Activated naive CD4-positive, alpha-beta T cell treated with anti-CD3 and anti-CD28 coated beads, Interleukin-2, amount 50 U/mL, for 24 hours (primary cell): ENCODE measurements at regions not wholly inside any gene's neighbourhood (a gene's known extent, or its start where the extent isn't known, plus 50 kb on each side); places are given as distances from the start of the nearest gene placed in this dataset.
"Not testable (repeated sequence)": the region's sequence is repeated elsewhere in the genome, so short reads cannot be mapped to it uniquely, and the experiment has no call there.

Source experiments
- H3K27ac Mint-ChIP-seq: one replicate; pipeline ENCODE4 v1.8.0; 2021; ENCODE audit warnings: mild to moderate bottlenecking, mixed read lengths
- H3K27me3 Mint-ChIP-seq: one replicate; pipeline ENCODE4 v1.8.0; 2021; ENCODE audit warnings: mixed read lengths
- H3K36me3 Mint-ChIP-seq: one replicate; pipeline ENCODE4 v1.8.0; 2021; ENCODE audit warnings: mixed read lengths
- H3K4me1 Mint-ChIP-seq: one replicate; pipeline ENCODE4 v1.8.0; 2021; ENCODE audit warnings: mixed read lengths
- H3K4me3 Mint-ChIP-seq: one replicate; pipeline ENCODE4 v1.8.0; 2021; ENCODE audit warnings: mild to moderate bottlenecking, mixed read lengths
- H3K9me3 Mint-ChIP-seq: one replicate; pipeline ENCODE4 v1.8.0; 2021; ENCODE audit warnings: mixed read lengths

- Mint-ChIP-seq H3K9me3 (peaks cover 19% of the 10 kb centered on the region), H3K36me3 (peaks cover under 1% of the 10 kb centered on the region), H3K27me3 (no peaks in the 10 kb centered on the region), H3K4me3 (no peak overlapping the region), H3K27ac (no peak overlapping the region), H3K4me1 (no peaks in the 10 kb centered on the region)
Observed at GRCh38 chr3:26091626-26092025, 301.7 kb downstream of the OXSM start.

DNA sequence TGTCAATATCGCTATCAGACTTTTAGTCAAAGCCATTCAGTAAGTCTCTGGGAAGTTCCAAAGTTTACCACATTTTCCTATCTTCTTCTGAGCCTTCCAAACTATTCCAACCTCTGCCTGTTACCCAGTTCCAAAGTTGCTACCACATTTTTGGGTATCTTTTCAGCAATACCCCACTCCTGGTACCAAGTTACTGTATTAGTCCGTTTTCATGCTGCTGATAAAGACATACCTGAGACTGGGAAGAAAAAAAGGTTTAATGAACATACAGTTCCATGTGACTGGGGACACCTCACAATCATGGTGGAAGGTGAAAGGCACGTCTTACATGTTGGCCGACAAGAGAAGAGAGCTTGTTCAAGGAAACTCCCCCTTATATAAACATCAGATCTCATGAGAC lies 307.2 kb downstream of the OXSM start:
- H3K27me3 Mint-ChIP-seq, H3K27ac Mint-ChIP-seq, H3K4me3 Mint-ChIP-seq, H3K36me3 Mint-ChIP-seq, H3K4me1 Mint-ChIP-seq: not testable (repeated sequence)
- peaks cover 13% of the 10 kb centered on the region for H3K9me3 Mint-ChIP-seq

DNA sequence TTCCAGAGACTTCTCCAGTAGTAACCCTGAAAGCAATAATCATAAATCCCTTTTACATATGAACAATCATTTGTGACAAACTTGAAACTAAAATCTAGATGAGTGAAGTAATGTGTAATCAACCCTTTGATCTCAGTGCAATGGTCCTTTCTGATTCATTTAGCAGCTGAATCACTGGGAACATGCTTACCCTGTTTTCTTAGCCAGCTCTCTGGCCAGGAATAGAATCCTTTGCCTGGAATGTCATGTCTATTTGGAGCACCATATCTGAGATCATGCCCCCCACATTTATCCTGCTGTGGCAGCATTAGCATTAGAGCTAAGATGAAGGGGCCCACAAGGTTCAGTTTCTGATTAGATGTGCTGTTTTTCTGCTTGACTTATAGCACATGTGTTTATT lies 309.8 kb downstream of the OXSM start:
- Mint-ChIP-seq H3K4me1 (no peaks in the 10 kb centered on the region), H3K9me3 (peaks cover 13% of the 10 kb centered on the region), H3K27ac (no peak overlapping the region), H3K27me3 (no peaks in the 10 kb centered on the region), H3K36me3 (no peaks in the 10 kb centered on the region), H3K4me3 (no peak overlapping the region)

DNA sequence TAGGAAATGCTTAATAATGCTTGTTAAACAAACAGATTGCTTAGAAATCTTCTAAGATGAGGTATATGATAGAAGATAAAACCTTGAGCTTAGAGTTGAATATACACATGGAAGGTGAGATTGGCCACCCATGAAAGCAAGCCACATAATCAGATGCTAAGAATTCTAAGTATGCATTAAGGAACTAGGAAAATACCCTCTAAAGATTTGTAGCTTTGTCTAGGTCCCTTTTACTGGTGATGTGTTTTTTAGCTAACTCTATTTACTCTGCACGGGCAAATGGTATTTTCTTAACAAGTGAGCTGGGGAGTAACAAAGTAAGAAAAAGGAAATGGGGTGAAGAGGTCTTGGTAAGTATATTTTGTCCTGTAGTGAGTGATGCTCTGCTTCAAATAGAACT lies 310.3 kb downstream of the OXSM start:
- Mint-ChIP-seq H3K4me3 (no peak overlapping the region), H3K27ac (no peak overlapping the region), H3K36me3 (no peaks in the 10 kb centered on the region), H3K4me1 (no peaks in the 10 kb centered on the region), H3K27me3 (no peaks in the 10 kb centered on the region), H3K9me3 (peaks cover 13% of the 10 kb centered on the region)

- Mint-ChIP-seq H3K4me3 (no peak overlapping the region), H3K27ac (no peak overlapping the region), H3K9me3 (peaks cover 5% of the 10 kb centered on the region), H3K4me1 (no peaks in the 10 kb centered on the region), H3K36me3 (no peaks in the 10 kb centered on the region), H3K27me3 (no peaks in the 10 kb centered on the region)
Observed at GRCh38 chr3:26102376-26102775, 312.5 kb downstream of the OXSM start.

DNA sequence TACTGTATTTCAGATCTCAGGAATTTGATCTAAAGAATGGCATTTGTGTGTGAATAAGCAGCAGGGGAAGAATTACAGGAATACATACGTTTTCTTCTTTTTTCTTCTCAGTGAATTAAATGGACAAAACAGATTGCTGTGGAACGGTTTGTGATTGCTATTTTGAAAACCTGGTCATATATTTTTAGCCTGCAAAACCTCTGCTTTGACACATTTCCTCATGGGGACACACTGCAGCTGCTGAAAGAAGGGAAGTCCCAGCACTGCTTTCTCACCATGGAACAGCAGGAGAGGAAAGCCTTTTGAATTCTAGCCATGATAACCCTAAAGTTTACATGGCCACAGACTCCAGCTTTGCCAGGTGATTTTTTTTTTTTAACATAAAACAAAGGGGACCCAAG lies 315.0 kb downstream of the OXSM start:
- Mint-ChIP-seq H3K27me3 (no peaks in the 10 kb centered on the region), H3K4me3 (no peak overlapping the region), H3K36me3 (no peaks in the 10 kb centered on the region), H3K4me1 (no peaks in the 10 kb centered on the region), H3K9me3 (no peaks in the 10 kb centered on the region), H3K27ac (no peak overlapping the region)

- no peaks in the 10 kb centered on the region for H3K4me1 Mint-ChIP-seq
- no peaks in the 10 kb centered on the region for H3K9me3 Mint-ChIP-seq
- H3K27me3 Mint-ChIP-seq = no peaks in the 10 kb centered on the region
- H3K4me3 Mint-ChIP-seq = no peak overlapping the region
- no peaks in the 10 kb centered on the region for H3K36me3 Mint-ChIP-seq
- no peak overlapping the region for H3K27ac Mint-ChIP-seq
Observed at GRCh38 chr3:26105261-26105660, 315.4 kb downstream of the OXSM start.

GRCh38 chr3:26106228-26106627 lies 316.3 kb downstream of the OXSM start:
- no peak overlapping the region for H3K27ac Mint-ChIP-seq
- H3K9me3 Mint-ChIP-seq = no peaks in the 10 kb centered on the region
- no peaks in the 10 kb centered on the region for H3K36me3 Mint-ChIP-seq
- no peaks in the 10 kb centered on the region for H3K4me1 Mint-ChIP-seq
- H3K4me3 Mint-ChIP-seq = no peak overlapping the region
- no peaks in the 10 kb centered on the region for H3K27me3 Mint-ChIP-seq

- Mint-ChIP-seq H3K27ac (no peak overlapping the region), H3K4me3 (no peak overlapping the region)
Observed at GRCh38 chr3:26108846-26109489, 319.1 kb downstream of the OXSM start.

GRCh38 chr3:26114851-26115250 lies 325.0 kb downstream of the OXSM start:
- H3K27ac Mint-ChIP-seq = no peak overlapping the region
- H3K4me1 Mint-ChIP-seq = no peaks in the 10 kb centered on the region
- H3K27me3 Mint-ChIP-seq = peaks cover 9% of the 10 kb centered on the region
- no peak overlapping the region for H3K4me3 Mint-ChIP-seq
- no peaks in the 10 kb centered on the region for H3K36me3 Mint-ChIP-seq
- H3K9me3 Mint-ChIP-seq = peaks cover 5% of the 10 kb centered on the region

More at GRCh38 chr3:26108846-26109489, 319.1 kb downstream of the OXSM start:
- no peaks in the 10 kb centered on the region for H3K4me1 Mint-ChIP-seq
- H3K36me3 Mint-ChIP-seq = no peaks in the 10 kb centered on the region
- no peaks in the 10 kb centered on the region for H3K9me3 Mint-ChIP-seq
- peaks cover 7% of the 10 kb centered on the region for H3K27me3 Mint-ChIP-seq

DNA sequence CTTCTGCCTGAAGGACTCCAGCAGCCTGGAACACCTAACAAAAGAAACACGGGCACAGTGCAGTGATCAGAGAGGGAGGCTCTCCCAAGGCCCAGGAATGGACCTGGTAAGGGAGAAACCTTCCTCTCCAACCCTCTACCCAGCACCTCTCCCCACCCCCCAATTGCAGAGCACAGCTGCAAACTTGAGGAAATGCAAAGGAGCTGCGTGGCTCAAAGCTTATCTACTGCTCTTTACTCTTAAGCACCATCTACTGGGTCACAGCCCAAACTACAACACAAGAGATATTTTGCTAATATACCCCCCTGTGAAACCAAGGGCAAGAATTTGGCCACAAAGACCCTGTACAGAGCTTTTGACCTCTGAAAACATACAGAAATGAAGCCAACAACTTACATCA lies 328.3 kb downstream of the OXSM start:
- H3K36me3 Mint-ChIP-seq = no peaks in the 10 kb centered on the region
- no peak overlapping the region for H3K27ac Mint-ChIP-seq
- peaks cover 13% of the 10 kb centered on the region for H3K9me3 Mint-ChIP-seq
- no peak overlapping the region for H3K4me3 Mint-ChIP-seq
- H3K27me3 Mint-ChIP-seq = peaks cover 5% of the 10 kb centered on the region
- no peaks in the 10 kb centered on the region for H3K4me1 Mint-ChIP-seq

- H3K4me3 Mint-ChIP-seq = no peak overlapping the region
- H3K4me1 Mint-ChIP-seq = no peaks in the 10 kb centered on the region
- H3K36me3 Mint-ChIP-seq = no peaks in the 10 kb centered on the region
- H3K27ac Mint-ChIP-seq = no peak overlapping the region
- no peaks in the 10 kb centered on the region for H3K9me3 Mint-ChIP-seq
- H3K27me3 Mint-ChIP-seq = no peaks in the 10 kb centered on the region
Observed at GRCh38 chr3:26132942-26133341, 343.1 kb downstream of the OXSM start.

GRCh38 chr3:26141296-26141695 lies 351.4 kb downstream of the OXSM start:
- Mint-ChIP-seq H3K4me3 (no peak overlapping the region), H3K4me1 (no peaks in the 10 kb centered on the region), H3K27ac (no peak overlapping the region), H3K9me3 (peaks cover 10% of the 10 kb centered on the region), H3K27me3 (no peaks in the 10 kb centered on the region), H3K36me3 (no peaks in the 10 kb centered on the region)

- no peak overlapping the region for H3K27ac Mint-ChIP-seq
- H3K4me1 Mint-ChIP-seq = no peaks in the 10 kb centered on the region
- H3K4me3 Mint-ChIP-seq = no peak overlapping the region
- H3K9me3 Mint-ChIP-seq = peaks cover 19% of the 10 kb centered on the region
- H3K36me3 Mint-ChIP-seq = no peaks in the 10 kb centered on the region
- no peaks in the 10 kb centered on the region for H3K27me3 Mint-ChIP-seq
Observed at GRCh38 chr3:26145769-26146168, 355.9 kb downstream of the OXSM start.

- H3K27me3 Mint-ChIP-seq, H3K4me1 Mint-ChIP-seq, H3K4me3 Mint-ChIP-seq, H3K27ac Mint-ChIP-seq, H3K9me3 Mint-ChIP-seq, H3K36me3 Mint-ChIP-seq: not testable (repeated sequence)
Observed at GRCh38 chr3:26157428-26157827, 367.5 kb downstream of the OXSM start.

DNA sequence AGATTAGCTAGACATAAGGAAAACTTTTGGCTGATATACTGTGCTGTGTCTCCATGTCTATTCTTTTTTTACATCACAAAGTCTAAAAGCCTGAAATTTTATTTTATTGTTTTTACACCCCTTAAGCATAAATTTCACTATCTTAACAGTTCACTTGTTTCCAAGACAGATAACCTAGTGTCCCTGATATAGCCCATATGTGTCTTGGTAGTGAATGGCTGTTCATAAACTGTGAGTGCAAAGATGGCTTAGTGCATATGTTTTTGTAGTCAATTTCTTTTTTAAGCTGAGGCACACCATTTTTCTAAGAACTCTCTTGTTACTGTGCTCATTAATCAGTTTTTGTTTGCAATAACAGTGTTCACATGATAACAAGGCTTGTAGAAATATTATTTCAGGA lies 381.1 kb downstream of the OXSM start:
- Mint-ChIP-seq H3K9me3 (peaks cover 28% of the 10 kb centered on the region), H3K27me3 (no peaks in the 10 kb centered on the region), H3K4me3 (no peak overlapping the region), H3K4me1 (no peaks in the 10 kb centered on the region), H3K27ac (no peak overlapping the region), H3K36me3 (no peaks in the 10 kb centered on the region)

GRCh38 chr3:26191556-26191955 lies 401.7 kb downstream of the OXSM start:
- H3K27ac Mint-ChIP-seq = no peak overlapping the region
- no peaks in the 10 kb centered on the region for H3K27me3 Mint-ChIP-seq
- peaks cover 16% of the 10 kb centered on the region for H3K9me3 Mint-ChIP-seq
- H3K4me3 Mint-ChIP-seq = no peak overlapping the region
- H3K4me1 Mint-ChIP-seq = no peaks in the 10 kb centered on the region
- peaks cover 1% of the 10 kb centered on the region for H3K36me3 Mint-ChIP-seq
